Breast epithelium (tissue), 3 donors: ENCODE measurements at regions not wholly inside any gene's neighbourhood (a gene's known extent, or its start where the extent isn't known, plus 50 kb on each side); places are given as distances from the start of the nearest gene placed in this dataset.

Source experiments
- CTCF ChIP-seq, 3 donors: fragments of 450-650 bp; IDR thresholded peaks; one replicate each; pipeline ENCODE4 v1.5.1; 2016 to 2017; ENCODE audit warnings: antibody characterized with exemption in 3 of 3, mild to moderate bottlenecking in 3 of 3, moderate library complexity in 3 of 3
- POLR2A ChIP-seq: fragments of 450-650 bp; IDR thresholded peaks from one replicate; pipeline ENCODE4 v1.6.1; 2016; ENCODE audit warnings: antibody characterized with exemption, mild to moderate bottlenecking, moderate library complexity
- POLR2AphosphoS5 ChIP-seq, 3 donors: sonication (generic); formaldehyde crosslinking; IDR thresholded peaks; one replicate each; pipeline ENCODE4 v1.6.1; 2017; ENCODE audit warnings: antibody characterized with exemption in 3 of 3

GRCh38 chr4:60088807-60089486, 1111.2 kb upstream of the ADGRL3 start:
- TF ChIP-seq CTCF (IDR thresholded peaks at IDR 0.05) (no peak), POLR2AphosphoS5 (IDR thresholded peaks at IDR 0.05) (no peak), POLR2A (no peak)
